CD4-positive, alpha-beta T cell treated with Interleukin-4 for 1 hour (primary cell): ENCODE measurements at regions not wholly inside any gene's neighbourhood (a gene's known extent, or its start where the extent isn't known, plus 50 kb on each side); places are given as distances from the start of the nearest gene placed in this dataset.
A peak's percentile ranks its signal among the peaks of the same experiment; 100 is the strongest.

ENCODE experiments used
- DNase-seq, 2 donors: peaks; one replicate each; pipeline ENCODE4 v3.0.0-alpha.2; 2020 to 2022

DNA sequence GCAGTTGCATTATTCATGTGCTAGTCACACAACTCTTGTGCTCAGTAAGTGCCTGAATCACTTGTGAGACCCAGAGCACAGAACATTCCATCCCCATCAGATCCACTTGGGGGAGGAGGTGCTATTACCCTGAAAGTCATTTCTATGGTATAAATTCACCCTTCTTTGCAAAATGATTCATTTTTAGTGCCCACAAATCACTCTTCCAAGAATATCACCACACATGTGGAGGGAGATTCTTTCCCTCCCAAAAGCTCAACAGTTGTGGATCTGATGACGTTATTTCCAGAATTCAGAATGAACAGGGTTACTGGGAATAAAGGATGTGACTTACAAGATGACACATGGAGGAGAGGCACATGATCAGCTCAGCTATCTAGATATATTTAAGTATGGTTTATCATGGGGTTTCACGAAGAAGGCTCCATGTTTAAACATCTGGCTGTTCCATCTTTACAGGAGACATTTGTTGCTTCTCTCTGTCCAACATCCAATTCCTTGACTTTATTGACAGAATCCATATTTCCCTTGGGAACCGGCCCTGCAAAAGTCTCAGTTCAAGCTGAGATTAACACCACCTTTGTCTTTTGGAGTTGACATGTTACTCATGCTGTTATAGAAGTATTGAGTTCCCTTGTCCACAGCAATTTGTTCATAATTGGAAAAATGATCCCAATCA, 214.2 kb upstream of the PROK2 start:
- no peak for DNase-seq

DNA sequence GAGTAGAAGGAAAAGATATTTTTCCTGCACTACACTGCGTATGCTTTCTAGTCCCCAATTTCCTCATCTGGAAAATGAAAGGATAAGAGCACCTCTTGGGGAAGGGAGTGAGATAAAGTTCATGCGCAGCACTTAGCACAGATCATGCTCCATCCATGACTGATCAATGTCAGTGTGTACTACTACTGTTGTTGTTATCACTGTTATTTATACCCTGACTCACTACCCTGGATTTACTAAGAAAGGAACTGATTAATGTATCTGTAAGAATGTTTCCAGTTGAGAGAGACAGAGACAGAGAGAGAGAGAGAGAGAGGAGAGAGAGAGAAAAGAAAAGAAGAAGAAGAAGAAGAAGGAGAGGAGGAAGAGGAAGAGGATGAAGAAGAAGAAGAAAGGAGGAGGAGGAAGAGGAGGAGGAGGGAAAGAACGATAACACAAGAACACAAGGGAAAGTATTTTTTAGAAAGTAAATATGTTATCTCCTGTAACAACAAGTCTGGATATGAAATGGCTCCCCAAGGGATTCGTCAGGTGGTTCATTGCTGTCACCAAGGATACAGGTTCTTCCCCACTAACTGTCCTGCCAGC, 212.2 kb upstream of the PROK2 start:
- DNase-seq, result no peak

DNA sequence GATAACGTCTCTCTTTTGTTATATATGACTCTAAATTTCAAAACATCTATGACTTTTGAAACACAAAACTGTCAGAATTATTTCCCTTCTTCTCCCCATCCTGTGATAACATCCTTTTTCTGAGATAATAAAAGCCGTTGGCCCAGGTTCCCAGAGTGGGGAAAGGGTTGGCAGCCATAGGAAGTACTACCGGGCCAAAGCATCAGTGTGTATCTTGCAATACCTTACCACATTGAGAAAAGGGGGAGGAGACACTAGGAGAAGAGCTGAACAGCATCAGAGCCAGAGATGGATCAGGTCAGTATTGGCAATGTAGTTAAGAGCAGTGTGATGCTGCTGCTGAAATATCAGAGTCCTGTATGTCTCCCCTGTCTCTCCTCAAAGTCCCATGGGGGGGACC, 210.0 kb upstream of the PROK2 start:
- no peak for DNase-seq

DNA sequence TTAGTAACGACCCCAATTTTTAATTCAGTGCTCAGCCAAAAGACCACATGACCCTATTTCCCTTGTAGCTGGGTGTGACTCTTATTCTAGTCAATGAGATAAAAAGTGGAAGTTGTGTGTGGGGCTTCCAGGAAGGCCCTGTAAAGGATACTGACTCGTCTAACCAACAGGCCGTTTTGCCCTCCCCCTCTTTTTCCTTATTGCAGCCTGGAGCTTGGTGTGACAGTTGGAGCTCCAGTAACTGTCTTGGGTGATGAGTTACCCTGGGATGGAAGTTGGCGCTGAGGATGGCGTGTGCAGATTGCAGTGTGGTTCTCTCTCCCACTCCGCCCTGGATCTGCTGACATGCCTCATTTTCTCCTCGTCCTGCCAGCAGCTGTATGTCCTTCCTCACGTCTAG, 209.3 kb upstream of the PROK2 start:
- DNase-seq, result peak in 1 of 2 donors; percentile 32

DNA sequence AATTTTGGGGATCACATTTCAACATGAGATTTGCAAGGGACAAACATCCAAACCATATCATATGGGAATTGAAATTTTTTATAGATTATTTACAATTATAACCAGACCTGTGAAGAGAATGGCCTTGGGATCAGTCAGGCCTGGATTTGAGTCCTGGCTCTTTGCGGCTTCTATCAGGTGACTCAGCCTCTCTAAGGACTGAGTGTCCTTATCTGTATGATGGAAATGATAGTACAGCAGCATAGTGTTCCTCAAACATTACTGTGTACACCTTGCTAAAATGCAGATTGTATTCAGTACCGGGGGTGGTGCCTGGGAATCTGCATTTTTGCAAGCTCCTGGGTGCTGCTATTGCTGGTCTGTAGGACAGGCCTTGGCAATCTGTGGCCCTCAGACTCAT, 206.7 kb upstream of the PROK2 start:
- no peak for DNase-seq

DNA sequence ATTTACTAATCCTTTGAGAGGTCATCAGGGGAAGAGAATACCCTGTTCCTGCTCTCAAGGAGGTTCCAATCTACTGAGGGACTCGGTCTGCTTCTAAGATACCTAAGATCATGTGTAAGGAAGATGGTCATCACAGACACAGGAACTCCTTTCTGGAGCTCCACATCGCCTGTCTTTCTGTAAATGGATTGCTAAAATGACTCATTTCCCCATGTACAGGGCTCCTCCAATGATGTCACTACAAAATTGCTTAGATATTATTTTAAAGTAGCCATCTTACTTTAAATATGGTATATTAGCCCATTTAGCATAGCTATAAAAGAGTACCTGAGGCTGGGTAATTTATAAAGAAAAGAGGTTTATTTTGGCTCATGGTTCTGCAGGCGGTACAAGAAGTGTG, 206.1 kb upstream of the PROK2 start:
- no peak for DNase-seq

DNA sequence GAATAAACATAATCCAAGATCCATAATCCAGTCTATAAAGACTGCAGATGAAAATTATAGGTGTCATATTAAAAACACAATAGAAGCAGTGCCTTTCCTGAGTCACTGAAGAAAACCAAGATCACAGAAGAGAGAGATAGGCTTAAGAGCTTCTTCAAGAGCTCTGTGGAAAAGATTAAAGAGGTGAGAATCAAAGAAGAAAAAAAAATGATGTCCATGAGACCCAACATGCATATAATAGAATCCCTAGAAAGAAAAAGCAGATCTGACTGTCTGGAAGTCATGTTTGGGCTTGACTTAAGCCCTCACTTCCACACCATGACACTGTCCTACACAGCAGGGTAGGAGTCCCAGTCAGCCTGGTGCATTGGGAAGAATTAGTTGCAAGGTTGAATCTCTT, 205.6 kb upstream of the PROK2 start:
- DNase-seq, result no peak

DNA sequence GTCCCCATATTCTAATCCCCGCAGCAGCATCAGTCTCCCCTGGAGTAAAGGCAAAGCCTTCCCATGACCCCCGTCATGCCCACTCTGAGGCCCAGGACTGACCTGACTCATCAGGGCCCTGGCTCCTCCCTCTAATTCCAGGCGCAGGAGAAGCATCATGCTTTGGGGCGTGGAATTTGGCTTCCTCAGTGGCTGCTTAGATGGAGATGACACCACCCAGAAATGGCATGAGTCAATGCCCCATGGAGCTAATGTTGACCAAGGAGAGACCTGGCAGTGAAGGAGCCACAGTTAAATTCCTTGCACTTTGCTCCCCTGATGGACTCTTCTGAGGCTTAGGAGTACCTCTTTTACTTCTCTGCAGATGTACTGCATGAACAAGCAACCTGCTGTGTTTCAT, 204.2 kb upstream of the PROK2 start:
- no peak for DNase-seq

DNA sequence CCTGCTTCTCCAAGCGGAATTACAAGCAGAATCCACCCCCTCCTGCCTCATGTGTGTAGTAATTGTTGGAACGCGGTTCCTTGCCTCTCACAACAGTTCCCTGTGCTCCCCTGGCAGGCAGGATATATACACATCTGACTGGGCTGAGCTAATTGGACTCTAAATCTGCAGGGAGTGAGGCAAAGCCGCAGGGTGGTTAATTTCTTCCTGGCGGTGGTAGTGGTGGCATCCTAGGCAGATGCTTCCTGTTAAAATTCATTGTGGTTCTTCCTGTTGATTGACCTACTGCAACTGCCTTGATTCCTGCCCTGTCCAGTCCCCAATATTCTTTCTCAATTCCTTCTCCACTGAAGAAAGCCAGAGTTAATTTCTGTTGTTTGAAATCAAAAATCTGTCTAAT, 202.9 kb upstream of the PROK2 start:
- no peak for DNase-seq

DNA sequence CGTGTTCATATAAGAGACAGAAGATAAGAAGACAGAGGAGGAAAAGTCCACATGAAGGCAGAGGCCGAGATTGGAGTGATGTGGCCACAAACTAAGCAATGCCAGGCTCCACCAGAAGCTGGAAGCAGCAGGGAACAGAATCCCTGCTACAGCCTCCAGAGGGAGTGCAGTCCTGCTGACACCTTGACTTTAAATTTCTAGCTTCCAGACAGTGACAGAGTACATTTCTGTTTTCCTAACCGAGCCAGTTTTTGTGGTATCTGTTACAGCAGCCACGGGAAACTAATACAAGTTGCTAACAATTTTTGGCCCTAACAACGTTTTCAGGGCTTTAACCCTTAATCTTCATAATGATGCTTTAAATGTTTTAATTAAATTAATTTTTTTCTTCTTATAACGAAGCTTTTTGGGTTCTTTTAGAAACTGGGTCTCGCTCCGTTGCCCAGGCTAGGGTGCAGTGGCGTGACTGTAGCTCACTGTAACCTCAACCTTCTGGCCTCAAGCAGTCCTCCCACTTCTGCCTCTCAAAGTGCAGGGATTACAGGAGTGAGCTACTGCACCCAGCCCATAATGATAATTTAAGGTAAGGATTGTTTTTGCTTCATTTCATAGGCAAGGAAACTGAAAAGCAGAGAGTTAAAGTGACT, 202.3 kb upstream of the PROK2 start:
- DNase-seq, result no peak

DNA sequence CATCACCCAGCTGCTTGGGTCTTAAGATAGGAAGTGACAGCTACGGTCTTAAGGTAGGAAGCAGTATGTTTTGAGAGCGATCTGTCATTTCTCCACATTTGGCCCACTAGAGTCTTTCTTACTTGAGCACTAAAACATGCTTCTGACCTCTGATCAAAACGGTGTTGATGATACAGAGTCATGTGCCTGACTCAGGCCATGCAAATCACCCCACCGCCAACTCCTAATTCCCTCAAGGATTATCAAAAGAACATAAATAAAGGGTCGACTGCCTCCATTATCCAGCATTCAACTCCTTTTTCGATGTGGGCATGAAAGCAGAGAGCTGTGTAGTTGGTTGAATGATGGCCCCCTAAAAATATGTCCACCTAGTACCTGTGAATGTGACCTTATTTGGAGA, 201.7 kb upstream of the PROK2 start:
- no peak for DNase-seq

DNA sequence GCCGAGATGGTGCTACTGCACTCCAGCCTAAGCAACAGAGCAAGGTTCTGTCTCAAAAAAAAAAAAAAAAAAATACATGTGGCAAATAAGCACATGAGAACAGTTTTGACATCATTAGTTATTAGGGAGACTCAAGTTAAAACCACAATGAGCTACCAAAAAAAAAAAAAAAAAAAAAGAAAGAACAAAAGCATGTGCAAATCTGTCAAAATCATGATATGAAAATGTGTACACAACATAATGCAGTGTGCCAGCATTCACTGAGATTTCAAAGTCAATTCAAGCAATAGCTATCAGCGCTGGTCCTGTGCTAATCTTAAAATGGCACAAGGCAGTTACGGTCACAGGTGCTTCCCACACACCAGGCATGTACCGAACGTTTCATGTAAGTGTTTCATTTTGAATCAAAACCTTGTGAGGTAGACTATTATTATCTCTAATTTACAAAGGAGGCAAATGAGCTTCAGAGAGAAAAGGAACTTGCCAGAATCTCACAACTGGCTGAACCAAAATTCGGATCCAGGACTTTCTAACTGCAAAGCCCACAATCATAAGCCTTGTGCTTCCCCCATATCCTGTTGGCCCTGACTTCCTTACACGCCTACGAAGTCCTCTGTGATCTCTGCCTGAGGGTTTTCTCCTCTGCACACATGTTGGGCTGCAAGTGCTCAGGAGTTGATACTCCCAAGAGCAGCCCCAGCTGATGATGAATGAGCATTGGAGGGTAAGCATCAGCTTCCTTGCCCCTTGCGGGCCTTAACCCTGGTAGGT, 200.1 kb upstream of the PROK2 start:
- no peak for DNase-seq

DNA sequence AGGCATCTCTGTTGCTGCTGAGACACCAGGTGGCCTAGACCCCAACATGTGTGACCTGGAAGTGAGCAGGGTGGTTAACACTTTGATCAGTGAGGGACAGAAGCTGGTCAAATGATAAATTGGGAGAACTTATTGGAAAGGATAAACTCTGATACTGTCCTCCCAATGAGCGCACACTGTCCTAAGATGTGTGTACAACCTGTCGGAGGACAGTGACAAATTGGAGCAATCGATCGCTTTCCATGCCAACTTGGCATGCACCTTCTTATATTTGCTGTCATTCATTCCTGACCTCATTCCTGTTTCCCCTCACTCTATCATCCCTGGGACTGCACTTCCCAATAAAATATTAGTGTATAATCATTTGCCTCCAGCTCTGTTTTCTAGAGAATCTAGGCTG, 198.7 kb upstream of the PROK2 start:
- DNase-seq, result no peak

DNA sequence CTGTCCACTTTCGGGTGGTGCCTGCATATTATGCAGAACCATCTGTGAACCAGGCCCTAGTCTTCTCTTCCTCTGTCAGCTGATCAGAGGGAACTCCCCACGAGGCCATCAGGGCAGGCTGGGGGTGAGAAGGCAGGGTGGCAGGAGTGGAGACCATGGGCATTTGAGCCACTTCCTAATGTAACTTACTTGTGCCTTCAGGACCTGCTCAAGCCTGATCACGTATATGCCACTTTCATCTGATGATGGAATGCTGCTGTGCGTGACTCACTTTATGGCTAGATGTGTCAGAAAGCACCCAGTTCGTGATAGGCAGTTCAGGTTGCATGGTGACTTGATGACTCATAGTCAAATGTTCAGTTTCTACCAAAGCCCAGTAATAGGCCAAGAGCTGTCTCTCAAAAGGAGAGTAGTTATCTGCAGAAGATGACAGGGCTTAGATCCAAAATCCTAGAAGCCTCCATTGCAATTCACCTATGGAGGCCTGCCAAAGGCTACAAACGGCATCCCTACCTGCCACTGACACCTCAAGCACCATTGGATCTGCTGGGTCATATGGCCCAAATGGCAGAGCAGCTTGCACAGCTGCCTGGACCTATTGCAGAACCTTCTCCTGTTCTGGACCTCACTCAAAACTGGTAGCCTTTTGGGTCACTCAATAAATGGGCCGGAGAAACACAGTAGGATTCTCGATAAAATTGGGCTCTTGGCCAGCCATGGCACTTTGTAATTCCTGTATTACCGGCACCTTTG, 197.7 kb upstream of the PROK2 start:
- peak in 1 of 2 donors; percentile 75 for DNase-seq

DNA sequence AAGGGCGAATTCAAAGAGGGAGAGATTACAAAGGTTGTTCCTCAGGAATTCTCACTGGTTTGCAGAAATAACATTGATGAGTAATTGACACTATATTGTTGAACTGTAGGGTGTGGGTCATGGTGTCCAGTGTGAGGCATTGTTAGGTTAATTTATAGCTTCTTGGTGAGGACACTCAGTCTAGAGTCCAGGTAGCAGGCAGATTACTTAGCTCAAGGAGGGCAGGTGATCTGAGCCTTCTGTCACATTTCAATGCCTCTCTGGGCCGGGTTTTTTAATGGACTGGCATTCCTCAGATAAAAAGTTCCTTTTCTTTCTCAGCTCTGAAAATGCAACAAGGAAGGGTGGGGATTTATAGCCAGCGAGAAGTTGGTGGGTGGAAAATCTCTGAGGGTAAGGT, 194.2 kb upstream of the PROK2 start:
- DNase-seq, result no peak

DNA sequence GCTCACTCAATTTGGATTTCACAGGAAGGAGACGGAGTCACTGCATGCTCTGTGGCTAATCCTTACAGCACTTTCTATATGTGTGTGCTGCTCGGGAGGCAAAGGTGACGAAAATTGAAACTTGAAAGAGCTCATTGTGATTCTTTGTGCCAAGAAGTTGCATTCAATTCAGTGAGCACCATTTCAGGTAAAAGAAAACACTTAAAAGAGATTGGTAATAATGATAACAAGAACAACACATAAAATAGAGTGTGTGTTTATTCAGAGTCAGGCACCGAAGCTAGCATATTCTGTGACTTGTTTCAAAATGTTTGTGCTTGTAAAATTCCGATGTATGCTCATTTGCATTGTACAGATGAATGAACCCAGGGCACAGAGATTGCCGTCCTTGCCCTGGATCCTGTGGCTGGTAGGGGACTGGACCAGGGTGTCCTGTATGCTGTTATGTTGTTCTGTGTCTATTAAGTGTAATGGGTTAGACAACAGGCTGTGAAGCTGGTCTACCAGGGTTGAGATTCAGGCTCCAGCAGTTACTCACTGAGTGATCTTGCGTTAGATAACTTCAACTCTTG, 193.3 kb upstream of the PROK2 start:
- no peak for DNase-seq

DNA sequence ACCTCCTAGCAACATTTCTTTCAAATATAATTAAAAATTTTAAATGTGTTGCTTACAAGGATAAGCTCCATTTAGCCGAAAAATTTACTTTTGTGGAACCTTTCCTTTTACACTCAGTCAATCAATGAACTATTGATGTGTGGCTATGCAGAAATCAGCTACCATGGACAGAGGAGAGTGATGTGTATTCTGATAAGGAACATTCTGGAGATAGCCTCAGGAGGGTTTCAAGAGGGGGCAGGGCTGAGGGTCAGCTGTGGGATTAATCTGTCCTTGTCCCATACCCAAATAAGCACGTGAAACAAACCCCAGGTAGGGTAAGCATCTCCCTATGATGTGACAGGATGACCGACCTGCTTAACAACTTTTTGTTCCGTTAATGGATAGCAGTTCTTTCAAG, 192.6 kb upstream of the PROK2 start:
- DNase-seq, result no peak

DNA sequence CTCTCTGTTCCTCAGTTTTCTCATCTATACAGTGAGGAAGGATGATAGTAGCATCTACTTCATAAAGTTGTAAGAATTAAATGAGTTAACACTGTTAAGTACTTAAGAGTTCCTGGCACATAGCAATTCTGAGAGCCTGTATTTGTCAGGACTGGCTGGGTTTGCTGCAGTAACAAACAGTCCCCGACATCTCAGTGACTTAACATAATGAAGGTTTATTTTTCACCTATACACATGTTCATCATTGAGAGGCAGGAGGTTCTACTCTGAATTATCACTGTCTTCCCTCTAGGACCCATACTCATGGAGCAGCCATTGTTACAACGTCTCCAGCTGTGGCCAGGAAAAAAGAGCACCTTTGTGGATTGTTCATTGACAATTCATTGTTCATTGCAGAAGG, 190.6 kb upstream of the PROK2 start:
- DNase-seq, result no peak

DNA sequence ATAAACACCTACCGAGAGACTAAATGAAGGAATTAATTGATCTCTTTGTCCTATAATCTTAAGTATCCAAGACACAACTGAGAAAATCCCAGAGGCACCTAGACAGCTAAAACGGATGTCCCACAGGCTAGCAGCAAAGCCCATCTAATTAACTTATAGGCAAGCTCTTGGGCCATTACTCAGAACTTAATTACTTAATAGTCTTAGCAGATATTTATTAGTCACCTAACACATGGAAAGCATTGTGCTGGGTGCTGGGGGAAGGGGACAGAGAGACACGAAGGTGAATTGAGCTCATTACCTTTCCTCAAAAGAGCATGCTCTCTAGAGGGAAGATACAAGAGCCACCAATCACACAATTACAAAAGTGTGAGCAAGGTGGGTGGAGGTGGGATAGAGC, 189.8 kb upstream of the PROK2 start:
- DNase-seq, result no peak

DNA sequence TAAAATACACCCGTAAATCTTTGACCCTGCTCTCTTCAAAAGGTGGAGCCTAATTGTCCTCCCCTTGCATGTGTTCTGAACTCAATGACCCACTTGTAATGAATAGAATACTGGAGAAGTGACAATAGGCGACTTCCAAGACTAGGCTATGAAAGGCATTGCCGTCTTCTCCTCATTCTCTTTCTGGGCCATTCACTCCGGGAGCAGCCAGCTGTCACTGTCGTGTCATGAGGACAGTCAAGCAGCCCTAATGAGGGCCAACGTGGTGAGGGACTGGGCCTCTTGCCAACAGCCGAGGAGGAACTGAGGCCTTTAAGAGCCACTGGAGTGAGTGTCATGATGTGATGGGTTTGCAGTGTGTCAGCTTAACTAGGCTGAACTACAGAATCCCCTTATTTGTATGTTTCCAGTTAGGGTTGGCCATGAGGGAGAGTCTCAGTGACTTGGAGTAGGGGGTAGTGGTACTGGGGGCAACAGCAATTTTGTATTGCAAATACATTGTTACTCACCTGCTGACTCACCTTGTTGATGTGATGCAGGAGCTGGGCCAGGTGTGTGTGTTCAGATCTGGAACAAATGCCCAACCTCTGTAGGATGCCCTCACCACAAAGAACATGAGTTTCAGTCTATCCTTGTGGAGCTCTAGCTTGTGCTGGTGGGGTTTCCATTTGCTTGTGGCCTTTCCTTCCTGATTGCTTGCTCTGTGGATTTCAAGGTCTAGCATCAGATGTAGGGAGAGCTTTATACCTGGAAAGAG, 188.5 kb upstream of the PROK2 start:
- DNase-seq, result peak in 1 of 2 donors; percentile 20

DNA sequence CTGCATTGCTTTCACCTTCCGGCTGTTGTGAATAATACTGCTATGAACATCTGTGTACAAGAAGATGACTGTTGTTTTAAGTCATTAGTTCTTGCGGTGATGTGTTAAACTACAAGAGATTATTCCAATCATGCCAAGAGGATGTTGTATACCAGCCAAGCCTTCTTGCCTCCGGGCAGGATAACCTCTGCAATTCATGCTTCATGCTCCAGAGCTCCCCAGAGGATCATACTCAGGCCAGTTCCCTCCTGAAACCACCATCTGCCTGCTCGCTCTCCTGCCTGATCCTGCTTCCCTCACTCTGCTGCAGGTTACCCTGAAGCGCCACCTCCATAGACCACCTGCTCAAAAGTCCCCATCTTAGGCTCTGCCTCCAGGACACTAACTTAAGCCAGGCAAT, 187.1 kb upstream of the PROK2 start:
- DNase-seq, result no peak

DNA sequence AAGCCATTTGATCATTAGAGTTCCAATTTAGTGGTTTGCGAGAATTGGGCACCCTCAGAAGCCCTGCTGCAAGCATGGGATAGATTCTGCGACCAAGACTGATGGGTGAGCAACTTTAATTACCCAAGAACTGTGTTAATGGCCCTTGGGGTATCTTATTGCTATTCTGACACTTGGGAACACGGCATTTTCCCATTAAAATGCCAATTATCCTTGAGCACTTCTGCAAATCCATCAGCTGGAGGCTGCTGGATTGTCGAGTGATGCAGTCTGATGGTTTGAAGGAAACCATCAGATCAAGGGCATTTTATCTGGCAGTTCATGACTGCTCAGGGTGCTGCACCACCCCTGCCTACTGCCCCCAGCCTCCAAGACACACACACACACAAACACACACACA, 183.6 kb upstream of the PROK2 start:
- DNase-seq, result no peak
